Stomach (tissue), 4 donors: ENCODE measurements at regions not wholly inside any gene's neighbourhood (a gene's known extent, or its start where the extent isn't known, plus 50 kb on each side); places are given as distances from the start of the nearest gene placed in this dataset.

Experiments used
- EP300 ChIP-seq: sonication (generic); formaldehyde crosslinking; IDR thresholded peaks from one replicate; pipeline ENCODE4 v1.6.1; 2017; ENCODE audit warnings: antibody characterized with exemption
- POLR2A ChIP-seq, 4 donors: fragments of 450-650 bp; IDR thresholded peaks; one replicate each; pipeline ENCODE4 v1.6.1; 2016; ENCODE audit warnings: antibody characterized with exemption in 4 of 4, control low read depth in 2 of 4, mild to moderate bottlenecking in 1 of 4, moderate library complexity in 1 of 4
- POLR2AphosphoS5 ChIP-seq, 3 donors: sonication (generic); formaldehyde crosslinking; IDR thresholded peaks; one replicate each; pipeline ENCODE4 v1.6.1; 2016; ENCODE audit warnings: antibody characterized with exemption in 3 of 3
- TF ChIP-seq, protein P1 (sequence below), 7 experiments: fragments of 450-650 bp in 4 of 7; fragments of 200-600 bp in 3 of 7; sonication (generic) in 3 of 7; IDR thresholded peaks; one replicate each; pipeline ENCODE4 v1.5.1; 2016 to 2019; ENCODE audit warnings: antibody characterized with exemption in 7 of 7, control low read depth in 2 of 7, mild to moderate bottlenecking in 1 of 7

DNA sequence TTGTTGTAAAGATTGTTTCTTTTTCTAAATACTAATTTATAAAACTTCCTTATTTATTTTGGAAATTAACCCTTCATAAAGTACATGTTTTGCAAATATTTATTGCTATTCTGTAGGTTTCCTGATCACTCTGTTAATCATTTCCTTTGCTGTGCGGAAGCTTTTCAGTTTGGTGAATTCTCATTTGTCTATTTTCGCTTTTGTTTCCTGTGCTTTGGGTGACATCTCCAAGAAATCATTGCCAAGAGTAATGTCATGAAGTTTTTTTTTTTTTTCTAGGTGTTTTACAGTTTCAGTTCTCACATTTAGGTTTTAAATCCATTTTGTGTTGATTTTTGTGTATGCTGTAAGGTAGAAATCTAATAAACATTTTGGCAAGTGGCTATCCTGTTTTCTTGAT, 1899.8 kb upstream of the ACO1 start:
- TF ChIP-seq, protein P1, sequence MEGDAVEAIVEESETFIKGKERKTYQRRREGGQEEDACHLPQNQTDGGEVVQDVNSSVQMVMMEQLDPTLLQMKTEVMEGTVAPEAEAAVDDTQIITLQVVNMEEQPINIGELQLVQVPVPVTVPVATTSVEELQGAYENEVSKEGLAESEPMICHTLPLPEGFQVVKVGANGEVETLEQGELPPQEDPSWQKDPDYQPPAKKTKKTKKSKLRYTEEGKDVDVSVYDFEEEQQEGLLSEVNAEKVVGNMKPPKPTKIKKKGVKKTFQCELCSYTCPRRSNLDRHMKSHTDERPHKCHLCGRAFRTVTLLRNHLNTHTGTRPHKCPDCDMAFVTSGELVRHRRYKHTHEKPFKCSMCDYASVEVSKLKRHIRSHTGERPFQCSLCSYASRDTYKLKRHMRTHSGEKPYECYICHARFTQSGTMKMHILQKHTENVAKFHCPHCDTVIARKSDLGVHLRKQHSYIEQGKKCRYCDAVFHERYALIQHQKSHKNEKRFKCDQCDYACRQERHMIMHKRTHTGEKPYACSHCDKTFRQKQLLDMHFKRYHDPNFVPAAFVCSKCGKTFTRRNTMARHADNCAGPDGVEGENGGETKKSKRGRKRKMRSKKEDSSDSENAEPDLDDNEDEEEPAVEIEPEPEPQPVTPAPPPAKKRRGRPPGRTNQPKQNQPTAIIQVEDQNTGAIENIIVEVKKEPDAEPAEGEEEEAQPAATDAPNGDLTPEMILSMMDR (IDR thresholded peaks at IDR 0.05): no peak
- TF ChIP-seq EP300 (no peak), POLR2A (IDR thresholded peaks at IDR 0.05) (no peak), POLR2AphosphoS5 (IDR thresholded peaks at IDR 0.05) (no peak)
